Neuronal stem cell (in vitro differentiated cells): ENCODE measurements at regions not wholly inside any gene's neighbourhood (a gene's known extent, or its start where the extent isn't known, plus 50 kb on each side); places are given as distances from the start of the nearest gene placed in this dataset.

Experiments
- DNase-seq: peaks from one replicate; pipeline ENCODE4 v3.0.0-alpha.2; 2013; ENCODE audit warnings: low spot score
- H2AFZ ChIP-seq: one replicate; pipeline ENCODE4 v1.6.1; 2013; ENCODE audit warnings: mild to moderate bottlenecking, low read length, inconsistent platforms
- H2AK5ac ChIP-seq: 2 replicates; pipeline ENCODE4 v1.6.1; 2013; ENCODE audit warnings: low read depth, mild to moderate bottlenecking, inconsistent platforms, low read length, moderate library complexity, mixed read lengths
- H2BK120ac ChIP-seq: 2 replicates; pipeline ENCODE4 v1.6.1; 2013; ENCODE audit warnings: low read depth, mild to moderate bottlenecking, inconsistent platforms, low read length, moderate library complexity, mixed read lengths
- H2BK12ac ChIP-seq: one replicate; pipeline ENCODE4 v1.6.1; 2013; ENCODE audit warnings: low read length, inconsistent platforms
- H2BK15ac ChIP-seq: 2 replicates; pipeline ENCODE4 v1.6.1; 2013; ENCODE audit warnings: mild to moderate bottlenecking, low read length, inconsistent platforms, mixed read lengths
- H2BK5ac ChIP-seq: one replicate; pipeline ENCODE4 v1.6.1; 2013; ENCODE audit warnings: inconsistent platforms, mild to moderate bottlenecking, low read length, moderate library complexity
- H3K14ac ChIP-seq: one replicate; pipeline ENCODE4 v1.6.1; 2013; ENCODE audit warnings: low read length, inconsistent platforms
- H3K18ac ChIP-seq: 2 replicates; pipeline ENCODE4 v1.6.1; 2013; ENCODE audit warnings: low read length, inconsistent platforms
- H3K23ac ChIP-seq: 2 replicates; pipeline ENCODE4 v1.6.1; 2013; ENCODE audit warnings: low read depth, mild to moderate bottlenecking, mixed read lengths, low read length, inconsistent platforms; ENCODE audit not compliant: poor library complexity
- H3K27ac ChIP-seq: replicated peaks from 3 replicates; pipeline ENCODE4 v1.5.1; 2013; ENCODE audit warnings: low read length, inconsistent platforms
- H3K27me3 ChIP-seq, 3 experiments: 2 replicates each; pipeline ENCODE4 v1.6.1; 2013; ENCODE audit warnings: low read length in 3 of 3, mild to moderate bottlenecking in 2 of 3, inconsistent platforms in 1 of 3, low read depth in 1 of 3, mixed read lengths in 1 of 3, moderate library complexity in 1 of 3; ENCODE audit not compliant: control insufficient read depth in 3 of 3, insufficient read depth in 3 of 3
- H3K36me3 ChIP-seq, 2 donors: replicated peaks in 1 of 2; 2 replicates each; pipeline ENCODE4 v1.6.1; 2013; ENCODE audit warnings: low read length in 2 of 2; ENCODE audit not compliant: control insufficient read depth in 2 of 2, insufficient read depth in 2 of 2
- H3K4ac ChIP-seq: 2 replicates; pipeline ENCODE4 v1.6.1; 2013; ENCODE audit warnings: inconsistent platforms, mild to moderate bottlenecking, low read length, moderate library complexity
- H3K4me1 ChIP-seq, 2 donors: 1 replicate in 1 of 2; 2 replicates in 1 of 2; pipeline ENCODE4 v1.6.1; 2013; ENCODE audit warnings: low read length in 2 of 2, low read depth in 1 of 2; ENCODE audit not compliant: control insufficient read depth in 2 of 2, insufficient read depth in 1 of 2
- H3K4me2 ChIP-seq: one replicate; pipeline ENCODE4 v1.6.1; 2013; ENCODE audit warnings: mild to moderate bottlenecking, low read length, inconsistent platforms; ENCODE audit not compliant: insufficient read depth, poor library complexity, severe bottlenecking
- H3K4me3 ChIP-seq, 2 donors: 2 replicates each; pipeline ENCODE4 v1.5.1; 2013; ENCODE audit warnings: low read length in 2 of 2, mild to moderate bottlenecking in 2 of 2, inconsistent platforms in 1 of 2, moderate library complexity in 1 of 2
- H3K79me1 ChIP-seq: one replicate; pipeline ENCODE4 v1.6.1; 2013; ENCODE audit warnings: low read depth, mild to moderate bottlenecking, inconsistent platforms, low read length, moderate library complexity
- H3K9ac ChIP-seq: one replicate; pipeline ENCODE4 v1.6.1; 2013; ENCODE audit warnings: mild to moderate bottlenecking, low read depth, low read length, inconsistent platforms; ENCODE audit not compliant: poor library complexity
- H3K9me3 ChIP-seq, 2 donors: replicated peaks in 1 of 2; 2 replicates each; pipeline versions ENCODE3 to v1.6.1; 2013; ENCODE audit warnings: low read length in 2 of 2, mild to moderate bottlenecking in 2 of 2, inconsistent platforms in 1 of 2, low read depth in 1 of 2, mixed read lengths in 1 of 2, moderate library complexity in 1 of 2; ENCODE audit not compliant: control insufficient read depth in 2 of 2, insufficient read depth in 1 of 2
- H4K8ac ChIP-seq: one replicate; pipeline ENCODE4 v1.6.1; 2013; ENCODE audit warnings: low read depth, mild to moderate bottlenecking, inconsistent platforms, low read length, moderate library complexity
- H4K91ac ChIP-seq: one replicate; pipeline ENCODE4 v1.6.1; 2013; ENCODE audit warnings: low read length, low read depth, mild to moderate bottlenecking, inconsistent platforms; ENCODE audit not compliant: poor library complexity
- WGBS, 2 donors: extraction: QIAGEN DNeasy Blood & Tissue Kit; methylation state at CpG; one replicate each; pipeline ENCODE4 v1.1.7; 2013; ENCODE audit warnings: missing lambda C conversion rate in 2 of 2, mixed read lengths in 1 of 2; ENCODE audit not compliant: insufficient read length in 2 of 2, insufficient replicate concordance in 1 of 2; ENCODE audit errors: extremely low coverage in 2 of 2; 5-methylcytosine and 5-hydroxymethylcytosine counted together

- no peak overlapping the region for H2BK15ac ChIP-seq
- no peak for DNase-seq
- no peaks in the 10 kb centered on the region for H3K27me3 ChIP-seq
- no peaks in the 10 kb centered on the region for H3K9me3 ChIP-seq
- H3K4me2 ChIP-seq: no peak overlapping the region
- H2BK12ac ChIP-seq: no peak overlapping the region
- no peak overlapping the region for H3K14ac ChIP-seq
- peaks cover 0 to under 1% of the 10 kb centered on the region in 2 donors for H3K4me1 ChIP-seq
- no peak overlapping the region for H3K27ac ChIP-seq
- no peak overlapping the region for H4K91ac ChIP-seq
- no peak overlapping the region for H2BK120ac ChIP-seq
- H2AK5ac ChIP-seq: no peak overlapping the region
- no peak overlapping the region for H3K18ac ChIP-seq
- no peak overlapping the region for H2BK5ac ChIP-seq
- no peak overlapping the region for H3K9ac ChIP-seq
- WGBS, 2 donors: no CpG with 5 or more reads among the region's 3 CpGs
- H3K36me3 ChIP-seq: no peaks in the 10 kb centered on the region
- H3K23ac ChIP-seq: no peak overlapping the region
- no peaks in the 10 kb centered on the region for H3K79me1 ChIP-seq
- no peak overlapping the region for H3K4me3 ChIP-seq
- H3K4ac ChIP-seq: no peak overlapping the region
- H2AFZ ChIP-seq: no peak overlapping the region
- H4K8ac ChIP-seq: no peak overlapping the region
These were observed 500.6 kb upstream of the AGTR1 start for GRCh38 chr3:148197061-148197460.

- H2BK5ac ChIP-seq: no peak overlapping the region
- H2AFZ ChIP-seq: no peak overlapping the region
- DNase-seq: no peak
- H2AK5ac ChIP-seq: no peak overlapping the region
- H3K9me3 ChIP-seq: no peaks in the 10 kb centered on the region
- no peak overlapping the region for H3K4me2 ChIP-seq
- H3K36me3 ChIP-seq: no peaks in the 10 kb centered on the region
- no peak overlapping the region for H3K18ac ChIP-seq
- no peak overlapping the region for H3K4ac ChIP-seq
- H3K4me1 ChIP-seq: peaks cover 3 to 5% of the 10 kb centered on the region in 2 donors
- H3K14ac ChIP-seq: no peak overlapping the region
- no peak overlapping the region for H4K8ac ChIP-seq
- H4K91ac ChIP-seq: no peak overlapping the region
- H3K23ac ChIP-seq: no peak overlapping the region
- no peaks in the 10 kb centered on the region for H3K27me3 ChIP-seq
- H3K79me1 ChIP-seq: no peaks in the 10 kb centered on the region
- no peak overlapping the region for H3K27ac ChIP-seq
- H3K4me3 ChIP-seq: no peak overlapping the region
- no peak overlapping the region for H2BK15ac ChIP-seq
- H2BK12ac ChIP-seq: no peak overlapping the region
- H2BK120ac ChIP-seq: no peak overlapping the region
- WGBS, 2 donors: no CpG with 5 or more reads among the region's 1 CpG
- no peak overlapping the region for H3K9ac ChIP-seq
These were observed 495.3 kb upstream of the AGTR1 start for GRCh38 chr3:148202386-148202785.

GRCh38 chr3:148203297-148204010 is 494.2 kb upstream of the AGTR1 start:
- H2AK5ac ChIP-seq: no peak overlapping the region
- H2BK5ac ChIP-seq: no peak overlapping the region
- H3K36me3 ChIP-seq: no peaks in the 10 kb centered on the region
- H4K91ac ChIP-seq: no peak overlapping the region
- H2BK15ac ChIP-seq: no peak overlapping the region
- H3K18ac ChIP-seq: no peak overlapping the region
- no peak overlapping the region for H3K23ac ChIP-seq
- H3K4me3 ChIP-seq: no peak overlapping the region
- no peaks in the 10 kb centered on the region for H3K27me3 ChIP-seq
- H2BK120ac ChIP-seq: no peak overlapping the region
- peaks cover 3 to 5% of the 10 kb centered on the region in 2 donors for H3K4me1 ChIP-seq
- H2BK12ac ChIP-seq: no peak overlapping the region
- no peak overlapping the region for H4K8ac ChIP-seq
- no peak overlapping the region for H3K27ac ChIP-seq
- H3K9me3 ChIP-seq: no peaks in the 10 kb centered on the region
- no peaks in the 10 kb centered on the region for H3K79me1 ChIP-seq
- H3K4ac ChIP-seq: no peak overlapping the region
- no CpG with 5 or more reads among the region's 6 CpGs for WGBS, 2 donors
- no peak overlapping the region for H3K4me2 ChIP-seq
- no peak overlapping the region for H3K14ac ChIP-seq
- peak overlapping the region; percentile 77 for H2AFZ ChIP-seq
- H3K9ac ChIP-seq: no peak overlapping the region
- DNase-seq: no peak

GRCh38 chr3:148204131-148204530 is 493.6 kb upstream of the AGTR1 start:
- Histone ChIP-seq H2AK5ac (no peak overlapping the region), H3K18ac (no peak overlapping the region), H2AFZ (no peak overlapping the region), H2BK5ac (no peak overlapping the region), H3K36me3 (no peaks in the 10 kb centered on the region), H3K14ac (no peak overlapping the region), H3K9ac (no peak overlapping the region), H3K4me3 (no peak overlapping the region), H3K23ac (no peak overlapping the region), H4K8ac (no peak overlapping the region), H3K27me3 (no peaks in the 10 kb centered on the region), H3K79me1 (no peaks in the 10 kb centered on the region), H4K91ac (no peak overlapping the region), H2BK15ac (no peak overlapping the region), H2BK12ac (no peak overlapping the region), H3K9me3 (no peaks in the 10 kb centered on the region), H2BK120ac (no peak overlapping the region), H3K27ac (no peak overlapping the region), H3K4me1 (peaks cover 3 to 5% of the 10 kb centered on the region in 2 donors), H3K4me2 (no peak overlapping the region), H3K4ac (no peak overlapping the region)
- no peak for DNase-seq
- WGBS, 2 donors: no CpG with 5 or more reads among the region's 1 CpG
